GM21423 (cell line): ENCODE measurements at regions not wholly inside any gene's neighbourhood (a gene's known extent, or its start where the extent isn't known, plus 50 kb on each side); places are given as distances from the start of the nearest gene placed in this dataset.

Experiments
- ATAC-seq: cut with Tn5 transposase; IDR thresholded peaks from one replicate; pipeline ENCODE4 v1.9.1; 2021; ENCODE audit warnings: mild to moderate bottlenecking, moderate library complexity; ENCODE audit not compliant: unreplicated experiment

DNA sequence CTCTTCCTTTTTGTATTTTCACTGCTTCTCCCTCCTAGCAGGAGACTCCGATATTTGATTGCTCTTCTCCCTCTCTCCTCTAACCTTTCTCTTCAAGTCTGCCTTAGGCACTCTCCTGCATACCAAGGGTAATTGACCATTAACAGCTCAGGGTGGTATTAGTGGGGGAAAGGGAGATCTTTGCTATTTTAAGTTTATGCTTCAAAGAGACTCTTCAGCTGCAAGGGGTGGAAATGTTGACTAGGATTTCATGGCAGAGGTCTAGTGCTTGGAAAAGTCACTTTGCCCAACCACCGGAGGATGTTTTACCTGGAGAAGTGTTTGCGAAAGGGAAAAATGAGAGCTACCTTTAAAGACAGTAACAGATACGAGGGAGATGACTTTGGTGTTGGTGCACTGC is 453.7 kb downstream of the SLC4A3 start:
- ATAC-seq: no peak

DNA sequence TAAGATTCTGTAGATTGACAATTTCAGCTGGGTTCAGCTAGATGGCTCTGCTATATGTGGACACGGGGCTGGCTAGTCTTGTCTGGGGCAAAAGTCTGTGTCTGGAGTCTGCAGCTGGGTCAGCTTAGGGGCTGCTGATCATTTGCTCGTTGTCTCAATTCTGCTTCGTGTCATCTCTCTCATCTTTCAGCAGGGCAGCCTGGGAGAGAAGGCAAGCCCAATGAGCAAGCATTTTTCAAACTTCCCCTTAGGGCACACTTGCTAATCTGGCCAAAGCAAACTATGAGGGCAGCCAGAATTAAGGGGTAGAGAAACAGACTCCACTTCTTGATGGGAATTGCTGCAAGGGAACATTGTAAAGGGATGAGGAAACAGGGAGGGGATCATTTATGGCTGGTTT is 462.6 kb downstream of the SLC4A3 start:
- no peak for ATAC-seq

DNA sequence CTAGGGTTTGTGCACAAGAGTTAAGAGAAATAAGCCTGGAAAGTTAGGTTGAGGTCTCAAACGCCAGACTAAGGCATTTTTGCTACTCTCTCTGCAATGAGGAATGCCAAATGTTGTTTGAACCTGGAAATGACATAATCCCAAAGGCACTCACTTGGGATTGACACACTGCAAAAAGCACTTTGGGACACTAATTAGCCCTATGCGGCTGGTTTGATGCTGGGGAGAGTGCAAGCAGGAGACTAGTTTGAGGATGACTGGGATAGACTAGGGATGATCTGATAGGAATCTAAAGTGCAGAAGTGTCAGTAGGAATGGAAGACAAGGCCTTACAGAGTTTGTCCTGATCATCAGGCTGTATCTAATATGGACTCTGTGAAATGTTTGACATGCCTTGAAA is 469.0 kb downstream of the SLC4A3 start:
- no peak for ATAC-seq

DNA sequence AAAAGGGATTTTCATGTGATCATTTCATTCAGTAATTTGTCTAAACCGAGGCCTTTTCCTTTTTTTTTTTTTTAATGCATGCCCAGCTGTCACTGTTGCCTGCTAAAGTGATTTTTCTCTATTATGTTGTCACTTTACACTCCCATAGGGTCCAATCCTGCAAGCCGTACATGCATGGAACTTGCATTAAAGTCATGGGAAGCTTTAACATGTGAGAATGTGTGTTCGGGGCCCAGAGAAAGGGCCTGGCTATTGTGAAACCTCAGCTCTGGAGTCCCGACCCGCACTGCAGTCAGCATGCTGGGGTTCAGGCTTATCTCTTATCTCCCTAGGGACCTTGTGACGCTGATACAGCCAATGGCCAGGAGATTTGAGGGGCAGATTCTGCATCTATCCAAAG is 474.6 kb downstream of the SLC4A3 start:
- no peak for ATAC-seq

DNA sequence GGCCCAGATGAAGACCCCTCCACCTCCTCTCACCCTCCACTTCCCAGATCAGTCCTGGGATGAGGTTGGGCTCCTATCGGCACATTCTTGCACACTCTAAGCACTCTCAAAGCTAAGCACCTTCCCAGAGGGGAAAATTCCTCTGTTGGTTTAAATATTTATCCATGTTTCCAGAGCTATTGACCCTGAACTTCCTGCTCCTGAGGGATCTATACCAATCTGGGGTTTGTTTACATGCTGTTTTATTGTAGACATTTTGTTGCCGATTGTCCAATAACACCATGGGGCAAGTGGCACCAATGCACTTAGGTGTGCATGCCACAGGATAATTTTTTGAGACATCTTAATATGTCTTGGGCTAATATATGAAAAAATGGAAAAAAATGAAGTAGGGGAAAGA is 476.2 kb downstream of the SLC4A3 start:
- ATAC-seq: no peak

DNA sequence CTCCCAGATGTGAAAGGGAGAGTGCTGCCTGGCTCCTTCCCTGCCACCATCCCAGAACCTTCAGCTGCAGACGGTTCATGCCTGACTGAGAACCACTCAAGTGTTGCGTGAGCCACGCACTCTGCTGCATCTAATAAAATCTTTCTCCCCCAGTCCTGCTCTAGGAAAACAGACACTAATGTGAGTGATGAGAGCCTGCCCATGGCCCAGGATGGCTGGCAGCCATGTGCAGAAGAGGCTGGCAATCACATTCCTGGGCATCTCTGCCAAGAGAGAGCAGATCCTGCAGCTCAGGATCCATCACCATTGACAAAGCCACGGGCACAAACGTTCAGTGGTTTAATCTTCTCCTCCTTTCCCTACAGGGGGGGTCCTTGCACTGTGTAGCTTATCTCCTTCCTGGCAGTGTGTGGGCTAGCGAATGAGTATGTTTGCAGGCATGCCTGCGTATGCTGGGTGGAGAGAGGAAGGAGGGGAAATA is 477.5 kb downstream of the SLC4A3 start:
- ATAC-seq: no peak

DNA sequence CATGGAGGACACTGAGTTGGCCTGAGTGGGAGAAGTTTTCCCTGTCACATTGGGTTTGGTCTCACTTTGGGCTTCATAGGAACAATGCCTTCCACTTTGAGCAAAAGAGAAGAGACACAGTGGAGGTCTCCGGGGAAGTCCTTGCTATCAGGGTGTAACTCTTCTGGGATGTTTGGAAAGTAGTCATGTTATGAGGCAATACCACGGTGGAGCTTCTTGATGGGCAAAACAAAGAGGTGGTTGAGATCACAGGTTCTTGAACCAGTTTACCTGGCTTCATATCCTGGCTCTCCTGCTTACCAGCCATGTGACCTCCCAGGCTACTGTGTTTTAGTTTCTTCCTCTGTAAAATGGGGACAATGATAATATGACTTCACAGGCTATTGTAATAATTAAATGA is 478.6 kb downstream of the SLC4A3 start:
- no peak for ATAC-seq

DNA sequence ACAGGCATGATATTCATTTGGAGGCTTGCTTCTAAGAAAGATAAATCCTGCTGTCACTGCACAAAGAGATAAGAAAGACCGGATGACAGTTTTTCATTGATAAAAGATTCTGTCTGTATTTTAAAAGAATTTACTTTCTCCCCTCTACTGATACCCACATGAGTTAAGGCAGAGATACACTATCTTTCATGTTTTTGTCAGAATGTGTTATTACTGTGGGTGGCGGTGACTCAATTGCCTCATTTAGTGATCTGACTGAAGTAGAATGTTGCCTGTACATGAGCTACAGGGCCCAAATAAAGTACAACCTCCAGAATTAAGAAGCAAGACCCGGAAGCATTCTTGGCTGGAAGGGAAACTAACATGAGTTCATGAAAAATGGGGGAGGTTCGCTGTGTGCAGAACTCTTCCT is 480.0 kb downstream of the SLC4A3 start:
- no peak for ATAC-seq

DNA sequence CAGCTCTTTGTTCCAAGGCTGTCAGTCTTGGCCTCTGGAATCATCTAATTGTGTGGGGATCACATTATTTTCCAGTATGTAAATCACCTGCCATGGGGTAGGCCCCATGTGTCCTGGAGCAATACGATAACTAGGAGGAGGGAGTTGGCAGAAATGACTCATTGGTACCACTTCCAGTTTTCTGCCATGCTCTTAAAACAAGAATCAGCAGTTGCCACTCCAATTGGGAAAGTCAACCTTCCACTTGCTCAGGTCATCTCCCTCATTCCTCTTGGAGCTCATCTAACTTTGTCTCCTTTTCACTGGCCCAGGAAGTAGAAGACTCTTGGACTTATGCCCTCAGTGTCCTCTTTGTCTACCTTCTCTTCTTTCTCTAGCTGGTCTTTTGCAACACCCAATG is 487.0 kb downstream of the SLC4A3 start:
- no peak for ATAC-seq

DNA sequence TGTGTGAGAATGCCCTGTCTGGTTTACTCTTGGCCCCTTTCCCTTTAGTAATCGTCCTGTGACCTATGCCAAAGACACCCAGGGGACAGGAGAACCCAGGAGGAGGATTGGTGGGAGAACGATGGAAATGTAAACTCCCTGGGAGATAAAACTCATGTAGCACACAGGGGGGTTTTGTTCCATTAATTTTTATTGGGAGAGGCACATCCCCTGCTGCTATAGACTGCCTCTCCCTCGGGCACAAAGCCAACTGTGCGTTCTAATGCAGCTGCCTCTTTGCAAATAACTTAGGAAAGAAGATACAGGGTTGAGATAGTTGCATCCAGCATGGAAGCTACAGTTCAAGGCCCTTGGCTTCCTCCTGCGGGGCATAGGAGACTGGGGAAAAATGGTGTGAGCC is 489.6 kb downstream of the SLC4A3 start:
- no peak for ATAC-seq

DNA sequence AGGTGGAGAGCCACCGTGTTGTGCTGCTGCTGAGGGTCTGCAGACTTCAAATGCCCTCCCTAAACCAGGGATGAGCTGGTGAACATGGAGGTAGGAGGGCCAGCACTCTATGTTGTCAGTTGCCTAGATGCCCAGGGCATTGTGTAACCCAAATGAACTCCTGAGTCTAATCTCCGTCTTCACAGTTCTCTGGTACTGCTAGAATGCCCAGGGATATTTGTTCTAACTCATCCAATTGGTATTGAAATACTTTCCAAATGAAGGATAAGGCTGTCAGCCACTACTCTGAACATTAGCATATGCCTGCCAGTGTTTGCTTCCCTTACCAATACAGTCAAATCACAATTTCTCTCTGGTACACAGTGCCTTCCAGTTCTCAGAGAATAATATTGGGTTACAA is 492.6 kb downstream of the SLC4A3 start:
- no peak for ATAC-seq

DNA sequence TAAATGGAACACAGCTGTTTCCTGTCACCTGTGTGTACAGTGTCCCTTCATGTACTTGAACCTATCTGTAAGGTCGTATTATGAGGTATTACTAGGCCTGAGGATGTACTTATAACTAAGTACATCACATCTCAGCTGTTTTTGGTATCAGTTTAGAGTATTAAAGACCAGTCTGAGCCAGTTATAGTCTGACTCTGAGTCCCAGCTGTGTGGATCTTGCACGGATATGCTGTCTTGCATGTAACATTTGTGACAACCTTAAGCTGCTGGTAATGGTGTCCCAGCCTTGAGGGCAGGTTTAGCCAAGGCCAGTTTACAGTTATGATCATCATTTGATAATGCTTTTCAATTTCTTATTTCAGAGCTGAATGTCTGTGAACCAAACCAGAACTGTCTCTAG is 496.3 kb downstream of the SLC4A3 start:
- no peak for ATAC-seq

DNA sequence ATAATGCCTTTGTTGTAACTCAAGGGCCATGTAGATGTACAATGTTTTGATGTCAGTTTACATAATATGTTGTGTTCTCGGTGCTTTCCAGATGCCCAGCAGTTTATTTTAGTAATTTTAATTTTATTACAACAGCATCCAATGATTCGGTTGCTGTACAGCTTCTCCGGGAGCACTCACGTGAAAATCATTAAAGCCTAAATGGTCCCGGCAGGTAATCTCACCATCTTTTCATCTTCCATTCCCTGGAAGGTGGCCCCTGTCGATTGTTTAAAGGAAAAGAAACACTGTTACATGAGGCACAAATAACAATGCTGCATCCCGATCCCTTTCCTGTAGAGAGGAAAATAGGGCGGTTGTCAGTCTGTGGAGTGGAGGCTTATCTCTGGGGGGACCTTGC is 498.1 kb downstream of the SLC4A3 start:
- ATAC-seq: no peak

DNA sequence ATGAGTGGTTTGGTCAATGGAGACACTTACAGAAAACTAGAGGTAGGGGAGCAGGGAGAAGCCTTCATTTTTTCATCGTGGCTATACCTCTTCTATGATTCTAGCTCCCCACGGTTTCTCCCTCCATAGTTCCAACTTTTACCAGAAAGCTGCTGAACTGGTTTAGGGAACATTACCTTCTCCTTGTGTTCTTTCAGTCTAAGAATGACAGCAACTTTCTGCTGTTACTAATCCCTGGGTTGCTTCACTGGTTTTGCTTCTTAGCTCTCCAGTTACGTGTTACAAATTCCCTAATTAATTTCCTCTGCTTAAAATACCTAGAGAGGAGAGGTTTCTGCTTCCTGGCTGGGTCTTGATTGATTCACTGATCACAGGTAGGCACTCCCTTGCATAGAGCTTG is 499.9 kb downstream of the SLC4A3 start:
- no peak for ATAC-seq

DNA sequence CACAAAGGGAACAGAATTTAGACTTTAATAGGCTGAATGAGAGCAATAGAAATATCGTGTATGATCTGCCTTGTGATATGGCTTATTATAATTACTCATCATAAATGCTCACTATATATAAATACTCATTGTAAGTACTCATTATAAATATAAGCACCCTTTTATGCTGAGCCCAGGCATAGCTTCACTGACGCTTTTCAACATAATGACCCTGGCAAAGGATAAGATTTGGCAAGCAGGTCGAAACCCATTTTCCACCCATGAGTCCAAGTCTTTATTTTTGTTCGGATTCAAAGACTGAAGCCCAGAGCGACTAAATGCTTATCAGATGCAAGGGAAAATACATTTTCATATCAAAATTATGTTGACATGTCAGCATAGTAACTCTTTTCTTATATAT is 500.4 kb downstream of the SLC4A3 start:
- no peak for ATAC-seq

DNA sequence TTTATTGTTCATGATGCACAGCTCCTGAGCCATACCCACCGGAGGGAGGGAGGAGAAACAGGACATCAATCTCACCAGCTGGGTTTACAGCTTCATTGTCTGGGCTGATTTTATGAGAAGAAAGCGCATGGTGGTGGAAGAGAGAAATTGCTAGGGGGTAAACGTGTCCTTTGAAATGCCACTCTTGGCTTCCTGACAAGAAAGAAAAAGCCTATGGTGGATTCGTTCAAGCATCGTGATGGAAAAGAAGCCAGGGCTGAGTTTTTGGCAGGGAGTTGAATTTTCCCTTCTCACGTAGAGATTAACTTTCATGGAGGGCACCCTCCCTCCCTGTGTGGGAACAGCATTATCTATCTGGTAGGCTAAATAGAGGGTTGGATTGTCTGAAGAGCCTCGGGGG is 502.0 kb downstream of the SLC4A3 start:
- no peak for ATAC-seq

DNA sequence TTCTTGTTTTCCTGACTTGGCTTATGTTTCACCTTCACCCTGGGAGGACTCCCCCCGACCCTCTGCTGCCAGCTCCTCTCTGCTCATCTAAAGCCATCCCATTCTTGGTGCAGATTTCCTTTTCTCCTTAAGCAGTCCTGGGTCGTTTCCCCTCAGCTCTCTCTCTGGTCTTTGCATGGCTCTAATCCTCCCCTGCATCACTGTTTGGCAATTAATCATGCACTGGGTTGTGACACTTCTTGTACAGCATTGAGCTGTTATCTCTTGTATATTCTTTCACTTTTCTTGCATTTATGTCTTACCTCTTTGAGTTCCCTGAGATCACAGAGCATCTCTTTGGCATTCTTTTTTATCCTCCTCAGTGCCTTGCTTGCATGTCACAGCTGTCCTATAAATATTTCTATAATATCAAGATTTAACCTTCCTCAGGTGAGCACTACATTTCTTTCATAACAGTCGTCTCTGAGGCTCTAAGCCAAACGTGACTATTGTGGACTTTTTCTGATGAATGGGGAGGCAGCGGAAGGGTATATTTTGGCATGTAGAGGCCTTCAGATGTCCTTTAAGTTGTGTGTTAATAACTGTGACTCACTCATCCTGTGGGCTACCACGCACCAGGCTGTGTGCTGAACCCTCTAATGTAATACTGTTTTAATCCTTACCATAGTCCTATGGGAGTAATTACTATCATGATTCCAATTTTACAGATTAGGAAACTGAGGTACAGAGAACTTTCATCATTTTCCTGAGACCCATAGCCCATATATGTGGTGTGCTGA is 507.5 kb downstream of the SLC4A3 start:
- no peak for ATAC-seq

DNA sequence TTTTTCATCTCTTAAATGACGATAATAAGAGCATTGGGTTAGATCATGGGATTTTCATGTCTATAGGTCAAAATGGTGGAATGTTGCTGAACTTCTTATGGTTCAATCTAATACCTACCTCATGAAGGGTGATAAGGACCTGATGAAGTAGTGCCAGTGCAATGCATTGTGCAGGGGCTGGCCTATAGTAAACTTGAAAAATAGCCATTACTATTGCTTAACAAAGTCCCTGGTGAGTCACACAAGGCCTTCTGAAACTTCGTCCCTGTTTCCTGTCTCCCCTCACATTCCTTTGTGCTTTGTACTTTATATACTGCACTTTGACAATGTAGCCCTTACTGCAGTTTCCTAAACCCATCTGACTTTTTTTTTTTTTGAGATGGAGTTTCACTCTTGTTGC is 515.9 kb downstream of the SLC4A3 start:
- ATAC-seq: no peak

DNA sequence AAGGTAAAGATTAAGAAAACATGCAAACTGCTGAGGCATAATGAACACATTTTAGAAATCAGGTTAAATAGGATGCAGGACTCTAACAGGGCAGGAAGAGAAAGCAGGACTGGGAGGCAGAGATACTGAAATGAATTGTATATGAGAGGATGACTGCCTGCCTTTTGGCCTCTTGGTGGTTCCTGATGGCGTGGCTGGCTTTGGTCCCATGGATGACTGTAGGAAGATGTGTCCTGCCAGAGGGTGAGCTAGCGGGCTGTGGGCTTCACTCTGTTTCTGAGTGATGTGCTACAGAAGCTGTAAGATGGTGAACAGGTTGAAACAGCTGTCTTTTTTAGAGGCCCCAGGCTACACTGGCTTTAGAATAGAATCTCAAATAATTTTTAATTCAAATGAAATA is 517.0 kb downstream of the SLC4A3 start:
- no peak for ATAC-seq

DNA sequence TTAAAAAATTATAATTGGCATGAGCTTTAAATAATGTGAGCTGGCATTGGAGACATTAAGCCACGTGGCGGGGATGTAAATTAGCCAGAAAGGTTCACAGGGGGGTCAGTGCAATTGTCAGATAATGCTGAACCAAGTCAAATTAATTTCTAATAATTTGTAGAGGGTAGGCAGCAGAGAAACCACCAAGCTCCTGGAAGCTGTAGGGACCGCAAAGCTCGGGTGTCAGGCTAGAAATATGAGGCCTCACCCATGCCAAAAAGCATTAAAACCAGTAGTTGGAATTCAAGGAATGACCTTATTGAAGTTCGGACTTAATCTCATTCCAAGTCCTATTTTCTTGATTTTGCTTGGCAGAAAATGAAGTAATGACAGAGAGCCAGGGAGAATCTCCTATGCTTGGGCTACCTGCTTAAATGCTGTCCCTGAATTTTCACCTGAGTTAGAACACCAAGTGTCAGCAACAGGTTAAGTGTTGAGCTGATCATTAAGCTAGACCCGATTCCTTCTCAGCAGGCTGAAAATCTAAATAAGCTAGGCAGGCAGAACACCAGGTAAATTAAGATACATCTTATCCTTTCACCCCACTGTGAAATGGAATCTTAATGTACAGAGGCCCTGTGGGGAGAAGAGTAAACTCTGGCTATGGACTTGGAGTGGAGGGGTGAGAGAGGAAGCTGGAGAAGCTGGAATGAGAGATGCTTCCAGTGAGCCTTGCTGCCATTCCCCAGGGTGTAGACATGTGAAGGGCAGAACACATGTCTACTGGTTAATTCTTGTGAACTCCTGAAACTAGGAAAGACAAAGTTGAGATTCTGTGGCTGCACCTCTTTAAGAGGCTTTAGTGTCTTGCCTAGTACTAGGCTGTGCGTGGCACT is 520.0 kb downstream of the SLC4A3 start:
- no peak for ATAC-seq

DNA sequence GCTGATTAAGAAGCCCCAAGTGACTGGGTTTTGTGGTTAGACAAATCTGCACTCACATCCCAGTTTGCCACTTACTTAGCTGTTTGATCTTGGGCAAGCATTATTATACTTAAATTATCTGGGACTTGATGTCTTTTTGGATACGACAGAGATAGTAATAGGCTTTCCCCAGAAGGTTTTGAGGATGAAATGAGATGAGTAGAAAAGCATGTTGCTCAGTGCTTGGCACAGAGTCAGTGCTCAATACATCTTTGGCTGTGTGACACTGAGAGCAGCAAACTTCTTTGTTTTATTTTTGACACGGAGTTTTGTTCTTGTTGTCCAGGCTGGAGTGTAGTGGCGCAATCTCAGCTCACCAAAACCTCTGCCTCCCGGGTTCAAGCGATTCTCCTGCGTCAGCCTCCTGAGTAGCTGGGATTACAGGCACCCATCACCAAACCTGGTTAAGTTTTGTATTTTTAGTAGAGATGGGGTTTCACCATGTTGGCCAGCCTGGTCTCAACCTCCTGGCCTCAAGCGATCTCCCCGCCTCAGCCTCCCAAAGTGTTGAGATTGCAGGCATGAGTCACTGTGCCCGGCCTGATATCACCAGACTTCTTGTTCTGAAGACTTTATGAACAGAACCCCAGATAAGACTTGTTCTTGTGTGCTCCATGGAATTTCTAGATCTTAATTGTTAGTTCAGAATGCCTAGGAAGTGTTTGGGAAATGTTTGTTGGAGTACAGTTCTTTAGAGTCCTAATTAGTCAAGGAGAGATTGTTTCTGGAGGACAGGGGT is 521.2 kb downstream of the SLC4A3 start:
- ATAC-seq: no peak
